ENCODE measurements at regions not wholly inside any gene's neighbourhood (a gene's known extent, or its start where the extent isn't known, plus 50 kb on each side); places are given as distances from the start of the nearest gene placed in this dataset.
"Not testable (repeated sequence)": the region's sequence is repeated elsewhere in the genome, so short reads cannot be mapped to it uniquely, and the experiment has no call there.

DNA sequence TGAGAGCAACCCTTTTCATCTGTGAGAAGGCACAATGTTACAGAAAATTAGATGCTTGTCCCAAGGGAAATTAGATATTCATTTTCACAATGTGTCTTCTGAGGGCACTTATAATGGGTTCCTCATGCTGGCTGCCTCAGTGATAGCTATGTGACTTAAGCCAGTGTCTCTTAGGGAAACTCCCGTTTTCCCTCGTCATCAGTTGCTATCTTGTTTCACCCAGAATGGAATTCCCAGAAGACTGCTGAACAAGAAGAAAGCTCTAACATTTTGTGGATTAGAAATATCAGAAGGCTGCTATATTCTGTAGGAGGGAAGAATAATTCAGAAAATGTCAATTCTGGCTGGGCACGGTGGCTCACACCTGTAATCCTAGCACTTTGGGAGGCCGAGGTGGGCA is 67.9 kb upstream of the WDR72 start:
- Histone ChIP-seq H3K9me3 (no peaks in the 10 kb centered on the region), H3K4me1 (no peaks in the 10 kb centered on the region), H3K27ac (no peak overlapping the region), H3K4me3 (no peak overlapping the region), H3K36me3 (no peaks in the 10 kb centered on the region), H3K27me3 (no peaks in the 10 kb centered on the region)
- WGBS, result 82% methylated on average over 4 of the region's 4 CpGs
- DNase-seq (ENCODE audit: low spot score in 2 of 2), result no peak
- TF ChIP-seq, protein P1, sequence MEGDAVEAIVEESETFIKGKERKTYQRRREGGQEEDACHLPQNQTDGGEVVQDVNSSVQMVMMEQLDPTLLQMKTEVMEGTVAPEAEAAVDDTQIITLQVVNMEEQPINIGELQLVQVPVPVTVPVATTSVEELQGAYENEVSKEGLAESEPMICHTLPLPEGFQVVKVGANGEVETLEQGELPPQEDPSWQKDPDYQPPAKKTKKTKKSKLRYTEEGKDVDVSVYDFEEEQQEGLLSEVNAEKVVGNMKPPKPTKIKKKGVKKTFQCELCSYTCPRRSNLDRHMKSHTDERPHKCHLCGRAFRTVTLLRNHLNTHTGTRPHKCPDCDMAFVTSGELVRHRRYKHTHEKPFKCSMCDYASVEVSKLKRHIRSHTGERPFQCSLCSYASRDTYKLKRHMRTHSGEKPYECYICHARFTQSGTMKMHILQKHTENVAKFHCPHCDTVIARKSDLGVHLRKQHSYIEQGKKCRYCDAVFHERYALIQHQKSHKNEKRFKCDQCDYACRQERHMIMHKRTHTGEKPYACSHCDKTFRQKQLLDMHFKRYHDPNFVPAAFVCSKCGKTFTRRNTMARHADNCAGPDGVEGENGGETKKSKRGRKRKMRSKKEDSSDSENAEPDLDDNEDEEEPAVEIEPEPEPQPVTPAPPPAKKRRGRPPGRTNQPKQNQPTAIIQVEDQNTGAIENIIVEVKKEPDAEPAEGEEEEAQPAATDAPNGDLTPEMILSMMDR (IDR thresholded peaks at IDR 0.05), result no peak
- no peak for TF ChIP-seq POLR2A (IDR thresholded peaks at IDR 0.05)
- TF ChIP-seq EP300 (IDR thresholded peaks at IDR 0.05), result no peak

GRCh38 chr15:53811530-53811929 is 52.1 kb upstream of the WDR72 start:
- Histone ChIP-seq H3K36me3 (no peaks in the 10 kb centered on the region), H3K27me3 (no peaks in the 10 kb centered on the region), H3K27ac (no peak overlapping the region), H3K9me3 (no peaks in the 10 kb centered on the region), H3K4me1 (no peaks in the 10 kb centered on the region), H3K4me3 (no peak overlapping the region)
- TF ChIP-seq POLR2A (IDR thresholded peaks at IDR 0.05), result no peak
- no peak for TF ChIP-seq EP300 (IDR thresholded peaks at IDR 0.05)
- no peak for TF ChIP-seq POLR2AphosphoS5 (IDR thresholded peaks at IDR 0.05)
- TF ChIP-seq, protein P1 (IDR thresholded peaks at IDR 0.05), result no peak
- DNase-seq (ENCODE audit: low spot score in 2 of 2), result no peak
- 28% methylated on average over 2 of the region's 2 CpGs for WGBS

DNA sequence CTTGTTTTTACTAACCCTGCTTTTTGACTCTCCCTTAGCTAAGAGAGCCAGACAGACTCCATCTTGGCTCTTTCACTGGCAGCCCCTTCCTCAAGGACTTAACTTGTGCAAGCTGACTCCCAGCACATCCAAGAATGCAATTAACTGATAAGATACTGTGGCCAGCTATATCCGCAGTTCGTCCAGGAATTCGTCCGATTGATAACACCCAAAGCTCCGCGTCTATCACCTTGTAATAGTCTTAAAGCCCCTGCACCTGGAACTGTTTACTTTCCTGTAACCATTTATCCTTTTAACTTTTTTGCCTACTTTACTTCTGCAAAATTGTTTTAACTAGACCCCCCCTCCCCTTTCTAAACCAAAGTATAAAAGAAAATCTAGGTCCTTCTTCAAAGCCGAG is 50.8 kb upstream of the WDR72 start:
- H3K9me3 ChIP-seq; DNase-seq (ENCODE audit: low spot score in 2 of 2); H3K4me1 ChIP-seq; H3K27me3 ChIP-seq; H3K36me3 ChIP-seq; H3K4me3 ChIP-seq; H3K27ac ChIP-seq: not testable (repeated sequence)
- WGBS, result 88% methylated on average over 7 of the region's 7 CpGs
